ENCODE measurements at regions not wholly inside any gene's neighbourhood (a gene's known extent, or its start where the extent isn't known, plus 50 kb on each side); places are given as distances from the start of the nearest gene placed in this dataset.
"Not testable (repeated sequence)": the region's sequence is repeated elsewhere in the genome, so short reads cannot be mapped to it uniquely, and the experiment has no call there.

- 93% methylated on average over 11 of the region's 11 CpGs for WGBS
- no peak overlapping the region for H3K4me3 ChIP-seq (ENCODE audit: low read length)
- H3K4me1 ChIP-seq (ENCODE audit: control insufficient read depth, insufficient read depth, low read length): no peaks in the 10 kb centered on the region
- intact Hi-C loops (cut with DNase I): no loop called here
- no peak for ATAC-seq
- no peaks in the 10 kb centered on the region for H3K9me3 ChIP-seq (ENCODE audit: control insufficient read depth, low read length)
- H3K27ac ChIP-seq (ENCODE audit: low read length): no peak overlapping the region
- H3K27me3 ChIP-seq (ENCODE audit: control insufficient read depth, insufficient read depth): no peaks in the 10 kb centered on the region
- no peak for DNase-seq
Observed at GRCh38 chr10:130261766-130262165, 125.6 kb downstream of the GLRX3 start.

GRCh38 chr10:130263289-130263688 lies 127.1 kb downstream of the GLRX3 start:
- DNase-seq: no peak
- intact Hi-C loops (cut with DNase I): no loop called here
- no peak overlapping the region for H3K27ac ChIP-seq (ENCODE audit: low read length)
- no peak for ATAC-seq
- 77% methylated on average over 12 of the region's 12 CpGs for WGBS
- no peaks in the 10 kb centered on the region for H3K27me3 ChIP-seq (ENCODE audit: control insufficient read depth, insufficient read depth)
- no peaks in the 10 kb centered on the region for H3K9me3 ChIP-seq (ENCODE audit: control insufficient read depth, low read length)
- H3K4me3 ChIP-seq (ENCODE audit: low read length): no peak overlapping the region
- H3K4me1 ChIP-seq (ENCODE audit: control insufficient read depth, insufficient read depth, low read length): no peaks in the 10 kb centered on the region

- Histone ChIP-seq H3K9me3 (ENCODE audit: control insufficient read depth, low read length) (no peaks in the 10 kb centered on the region), H3K4me1 (ENCODE audit: control insufficient read depth, insufficient read depth, low read length) (no peaks in the 10 kb centered on the region), H3K4me3 (ENCODE audit: low read length) (no peak overlapping the region), H3K27ac (ENCODE audit: low read length) (no peak overlapping the region), H3K27me3 (ENCODE audit: control insufficient read depth, insufficient read depth) (no peaks in the 10 kb centered on the region)
- intact Hi-C loops (cut with DNase I): no loop called here
- 84% methylated on average over 11 of the region's 11 CpGs for WGBS
- ATAC-seq: no peak
- no peak for DNase-seq
Observed at GRCh38 chr10:130265542-130265941, 129.4 kb downstream of the GLRX3 start.

- H3K4me1 ChIP-seq (ENCODE audit: control insufficient read depth, insufficient read depth, low read length): no peaks in the 10 kb centered on the region
- peaks cover 23% of the 10 kb centered on the region for H3K9me3 ChIP-seq (ENCODE audit: control insufficient read depth, low read length)
- no peaks in the 10 kb centered on the region for H3K27me3 ChIP-seq (ENCODE audit: control insufficient read depth, insufficient read depth)
- WGBS: 76% methylated on average over 7 of the region's 7 CpGs
- intact Hi-C loops (cut with DNase I): no loop called here
- DNase-seq (no peak), ATAC-seq (no peak)
- no peak overlapping the region for H3K27ac ChIP-seq (ENCODE audit: low read length)
- H3K4me3 ChIP-seq (ENCODE audit: low read length): no peak overlapping the region
Observed at GRCh38 chr10:130282492-130283218, 146.5 kb downstream of the GLRX3 start.

- Histone ChIP-seq H3K27me3 (ENCODE audit: control insufficient read depth, insufficient read depth) (no peaks in the 10 kb centered on the region), H3K4me1 (ENCODE audit: control insufficient read depth, insufficient read depth, low read length) (no peaks in the 10 kb centered on the region), H3K27ac (ENCODE audit: low read length) (no peak overlapping the region), H3K9me3 (ENCODE audit: control insufficient read depth, low read length) (peaks cover 23% of the 10 kb centered on the region), H3K4me3 (ENCODE audit: low read length) (peak overlapping the region; percentile 9)
- intact Hi-C loops (cut with DNase I): no loop called here
- WGBS: 89% methylated on average over 4 of the region's 4 CpGs
- no peak for DNase-seq
- no peak for ATAC-seq
Observed at GRCh38 chr10:130283219-130283545, 147.0 kb downstream of the GLRX3 start.

GRCh38 chr10:130295761-130296160 lies 159.6 kb downstream of the GLRX3 start:
- H3K27me3 ChIP-seq (ENCODE audit: control insufficient read depth, insufficient read depth); DNase-seq; H3K4me1 ChIP-seq (ENCODE audit: control insufficient read depth, insufficient read depth, low read length); H3K4me3 ChIP-seq (ENCODE audit: low read length); ATAC-seq; intact Hi-C loops (cut with DNase I); H3K27ac ChIP-seq (ENCODE audit: low read length); H3K9me3 ChIP-seq (ENCODE audit: control insufficient read depth, low read length): not testable (repeated sequence)
- 88% methylated on average over 3 of the region's 3 CpGs for WGBS

GRCh38 chr10:130300608-130301020 lies 164.4 kb downstream of the GLRX3 start:
- Histone ChIP-seq H3K4me1 (ENCODE audit: control insufficient read depth, insufficient read depth, low read length) (no peaks in the 10 kb centered on the region), H3K27me3 (ENCODE audit: control insufficient read depth, insufficient read depth) (no peaks in the 10 kb centered on the region), H3K4me3 (ENCODE audit: low read length) (peak overlapping the region; percentile 50), H3K27ac (ENCODE audit: low read length) (peak overlapping the region; percentile 87), H3K9me3 (ENCODE audit: control insufficient read depth, low read length) (no peaks in the 10 kb centered on the region)
- 33% methylated on average over 23 of the region's 23 CpGs for WGBS
- intact Hi-C loops (cut with DNase I): no loop called here
- peak; percentile 21 to 78 for ATAC-seq
- DNase-seq: peak in 2 of 3 donors; percentile 58 to 84

- no peaks in the 10 kb centered on the region for H3K4me1 ChIP-seq (ENCODE audit: control insufficient read depth, insufficient read depth, low read length)
- WGBS: 23% methylated on average over 54 of the region's 54 CpGs
- H3K27ac ChIP-seq (ENCODE audit: low read length): peak overlapping the region; percentile 87
- intact Hi-C loops (cut with DNase I): no loop called here
- DNase-seq (peak in 2 of 3 donors; percentile 72 to 92), ATAC-seq (peak; percentile 28 to 94)
- peak overlapping the region; percentile 50 for H3K4me3 ChIP-seq (ENCODE audit: low read length)
- no peaks in the 10 kb centered on the region for H3K27me3 ChIP-seq (ENCODE audit: control insufficient read depth, insufficient read depth)
- H3K9me3 ChIP-seq (ENCODE audit: control insufficient read depth, low read length): no peaks in the 10 kb centered on the region
Observed at GRCh38 chr10:130301021-130301892, 165.1 kb downstream of the GLRX3 start.

- DNase-seq (no peak), ATAC-seq (no peak)
- 76% methylated on average over 7 of the region's 7 CpGs for WGBS
- Histone ChIP-seq H3K27ac (ENCODE audit: low read length) (no peak overlapping the region), H3K27me3 (ENCODE audit: control insufficient read depth, insufficient read depth) (no peaks in the 10 kb centered on the region), H3K9me3 (ENCODE audit: control insufficient read depth, low read length) (no peaks in the 10 kb centered on the region), H3K4me1 (ENCODE audit: control insufficient read depth, insufficient read depth, low read length) (no peaks in the 10 kb centered on the region), H3K4me3 (ENCODE audit: low read length) (no peak overlapping the region)
- intact Hi-C loops (cut with DNase I): no loop called here
Observed at GRCh38 chr10:130326954-130327353, 190.8 kb downstream of the GLRX3 start.

GRCh38 chr10:130329792-130330191 lies 193.6 kb downstream of the GLRX3 start:
- intact Hi-C loops (cut with DNase I): no loop called here
- Histone ChIP-seq H3K27ac (ENCODE audit: low read length) (no peak overlapping the region), H3K27me3 (ENCODE audit: control insufficient read depth, insufficient read depth) (no peaks in the 10 kb centered on the region), H3K9me3 (ENCODE audit: control insufficient read depth, low read length) (no peaks in the 10 kb centered on the region), H3K4me3 (ENCODE audit: low read length) (no peak overlapping the region), H3K4me1 (ENCODE audit: control insufficient read depth, insufficient read depth, low read length) (no peaks in the 10 kb centered on the region)
- no peak for ATAC-seq
- no peak for DNase-seq
- 70% methylated on average over 6 of the region's 6 CpGs for WGBS

- DNase-seq: no peak
- no peak for ATAC-seq
- Histone ChIP-seq H3K4me3 (ENCODE audit: low read length) (no peak overlapping the region), H3K9me3 (ENCODE audit: control insufficient read depth, low read length) (no peaks in the 10 kb centered on the region), H3K27me3 (ENCODE audit: control insufficient read depth, insufficient read depth) (no peaks in the 10 kb centered on the region), H3K27ac (ENCODE audit: low read length) (no peak overlapping the region), H3K4me1 (ENCODE audit: control insufficient read depth, insufficient read depth, low read length) (no peaks in the 10 kb centered on the region)
- 19% methylated on average over 2 of the region's 2 CpGs for WGBS
- intact Hi-C loops (cut with DNase I): no loop called here
Observed at GRCh38 chr10:130333185-130333584, 197.0 kb downstream of the GLRX3 start.
